Renal cortical epithelial cell (primary cell): ENCODE measurements at regions not wholly inside any gene's neighbourhood (a gene's known extent, or its start where the extent isn't known, plus 50 kb on each side); places are given as distances from the start of the nearest gene placed in this dataset.

ENCODE experiments used
- DNase-seq: peaks from one replicate; pipeline ENCODE4 v3.0.0-alpha.2; 2011; ENCODE audit warnings: low read depth

- DNase-seq = no peak
These were observed 93.5 kb downstream of the PUS7L start for GRCh38 chr12:43665091-43665490.

DNA sequence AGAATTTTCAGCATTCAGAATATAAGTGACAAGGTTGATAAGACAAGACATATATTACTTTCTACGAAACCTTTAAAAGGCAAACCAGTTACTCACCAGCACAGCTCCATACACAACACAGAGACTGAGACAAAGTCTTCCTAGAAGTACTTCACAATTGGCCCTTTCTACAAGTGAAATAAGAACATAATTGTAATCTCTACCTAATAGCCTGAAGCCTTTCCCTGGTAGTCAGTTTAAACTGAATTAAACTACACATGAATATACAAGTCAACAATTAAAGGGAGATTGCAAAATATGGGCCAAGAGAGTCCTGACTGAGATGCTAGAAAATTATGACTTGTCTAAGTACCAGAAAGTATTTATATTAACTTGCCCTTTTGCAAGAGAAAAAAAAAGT lies 95.9 kb downstream of the PUS7L start:
- DNase-seq = peak; percentile 15

DNA sequence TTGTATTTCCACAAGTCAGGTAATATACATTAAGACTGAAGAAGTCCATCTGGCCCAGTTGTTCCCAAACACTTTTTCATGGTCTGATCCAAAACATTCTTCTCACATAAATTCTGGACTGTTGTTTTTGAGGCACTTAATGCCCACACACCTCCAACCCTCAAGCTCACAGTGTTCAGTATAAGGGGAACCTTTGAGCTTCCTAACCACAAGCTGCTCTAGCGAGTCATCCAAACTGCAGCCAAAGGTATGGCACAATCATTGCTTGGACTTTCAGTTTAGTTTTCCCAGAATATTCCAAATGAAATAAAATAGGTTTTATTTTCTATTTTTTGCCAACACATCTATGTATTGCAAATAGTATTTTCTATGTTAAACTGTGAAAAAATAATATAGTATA lies 103.0 kb downstream of the PUS7L start:
- peak; percentile 90 for DNase-seq

DNA sequence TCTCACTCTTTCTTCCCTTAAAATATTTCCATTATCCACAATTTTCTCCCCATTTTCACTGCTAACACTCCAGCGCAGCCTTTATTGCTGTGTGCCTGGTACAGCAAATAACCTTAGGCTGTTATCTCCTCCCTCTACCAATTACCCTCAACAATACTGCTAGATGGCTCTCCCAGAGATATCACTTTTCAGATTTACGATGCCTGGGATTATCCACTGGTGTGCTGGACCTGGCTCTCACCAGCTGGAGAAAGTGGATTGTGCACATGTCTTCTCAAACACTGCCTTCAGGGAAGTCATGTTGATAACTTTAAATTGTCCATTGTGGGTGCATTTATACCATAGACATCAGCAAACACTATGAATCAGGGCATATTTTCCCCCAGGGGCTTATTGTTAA lies 101.9 kb upstream of the ADAMTS20 start:
- no peak for DNase-seq

- no peak for DNase-seq
These were observed 101.4 kb upstream of the ADAMTS20 start for GRCh38 chr12:43653289-43653915.

DNA sequence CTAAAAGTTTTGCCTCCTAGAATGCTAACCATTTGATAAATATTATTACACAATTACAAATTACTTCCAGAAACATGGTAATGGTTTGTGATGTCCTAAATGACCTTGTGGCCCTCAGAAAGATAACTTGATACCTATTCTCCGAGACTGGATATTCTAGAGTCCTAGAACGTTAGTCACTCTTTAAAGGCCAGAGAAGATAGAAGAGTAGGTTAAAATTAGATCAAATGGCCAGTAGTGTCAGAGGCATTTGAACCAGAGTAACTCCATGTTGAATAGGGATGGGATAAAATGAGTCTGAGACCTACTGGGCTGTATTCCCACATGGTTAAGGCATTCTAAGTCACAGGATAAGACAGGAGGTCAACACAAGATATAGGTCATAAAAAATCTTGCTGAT lies 96.6 kb upstream of the ADAMTS20 start:
- DNase-seq = no peak

- DNase-seq = no peak
These were observed 86.8 kb upstream of the ADAMTS20 start for GRCh38 chr12:43638806-43639205.

GRCh38 chr12:43636725-43637463 lies 84.9 kb upstream of the ADAMTS20 start:
- no peak for DNase-seq

- DNase-seq = no peak
These were observed 69.3 kb upstream of the ADAMTS20 start for GRCh38 chr12:43621262-43621661.

DNA sequence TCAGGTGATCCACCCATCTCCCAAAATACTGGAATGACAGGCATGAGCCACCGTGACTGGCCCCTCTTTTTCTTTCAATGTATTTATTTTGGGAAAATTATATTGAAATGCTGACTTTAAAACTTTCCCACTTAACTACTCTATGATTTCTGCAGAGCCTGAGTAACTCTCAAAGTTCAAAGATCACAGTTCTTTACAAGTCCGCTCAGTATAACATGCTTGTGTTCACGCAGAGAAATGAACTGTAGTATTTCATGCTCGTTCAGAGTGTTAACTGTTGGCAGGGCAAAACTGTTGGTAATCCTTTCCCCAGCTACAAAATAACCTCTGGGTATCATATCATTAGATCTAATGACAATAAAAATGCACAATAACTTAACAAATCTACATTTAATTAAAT lies 50.7 kb upstream of the ADAMTS20 start:
- no peak for DNase-seq
